Mesendoderm (in vitro differentiated cells): ENCODE measurements at regions not wholly inside any gene's neighbourhood (a gene's known extent, or its start where the extent isn't known, plus 50 kb on each side); places are given as distances from the start of the nearest gene placed in this dataset.
"Not testable (repeated sequence)": the region's sequence is repeated elsewhere in the genome, so short reads cannot be mapped to it uniquely, and the experiment has no call there.

Experiments
- DNase-seq: peaks from one replicate; pipeline ENCODE4 v3.0.0; 2013
- H2AK5ac ChIP-seq: 2 replicates; pipeline ENCODE4 v1.6.1; 2013; ENCODE audit warnings: low read length, inconsistent platforms
- H2BK120ac ChIP-seq: 2 replicates; pipeline ENCODE4 v1.6.1; 2013; ENCODE audit warnings: low read depth, mild to moderate bottlenecking, low read length, moderate library complexity, mixed read lengths
- H2BK15ac ChIP-seq: replicated peaks from 2 replicates; pipeline ENCODE4 v1.6.1; 2013; ENCODE audit warnings: low read depth, mild to moderate bottlenecking, moderate library complexity
- H2BK5ac ChIP-seq: 2 replicates; pipeline ENCODE4 v1.6.1; 2013; ENCODE audit warnings: low read length, inconsistent platforms
- H3K18ac ChIP-seq: 2 replicates; pipeline ENCODE4 v1.6.1; 2013; ENCODE audit warnings: mild to moderate bottlenecking, low read length, mixed read lengths
- H3K23ac ChIP-seq: one replicate; pipeline ENCODE4 v1.6.1; 2013; ENCODE audit warnings: low read length
- H3K27ac ChIP-seq: 2 replicates; pipeline ENCODE4 v1.5.1; 2013; ENCODE audit warnings: low read depth, mild to moderate bottlenecking, inconsistent platforms, low read length, moderate library complexity
- H3K27me3 ChIP-seq: 2 replicates; pipeline ENCODE4 v1.6.1; 2013; ENCODE audit warnings: low read length, control low read depth, mild to moderate bottlenecking, inconsistent platforms; ENCODE audit not compliant: insufficient read depth, poor library complexity
- H3K36me3 ChIP-seq: 2 replicates; pipeline ENCODE4 v1.6.1; 2013; ENCODE audit warnings: low read length, inconsistent platforms; ENCODE audit not compliant: control insufficient read depth, insufficient read depth
- H3K4ac ChIP-seq: one replicate; pipeline ENCODE4 v1.6.1; 2013; ENCODE audit warnings: low read depth, mild to moderate bottlenecking, low read length, moderate library complexity
- H3K4me1 ChIP-seq: 2 replicates; pipeline ENCODE4 v1.6.1; 2013; ENCODE audit warnings: low read depth, low read length, inconsistent platforms; ENCODE audit not compliant: control insufficient read depth
- H3K4me2 ChIP-seq: 2 replicates; pipeline ENCODE4 v1.6.1; 2013; ENCODE audit warnings: low read length
- H3K4me3 ChIP-seq: 2 replicates; pipeline ENCODE4 v1.5.1; 2013; ENCODE audit warnings: mild to moderate bottlenecking, low read length
- H3K56ac ChIP-seq: one replicate; pipeline ENCODE4 v1.6.1; 2013; ENCODE audit warnings: low read length
- H3K79me1 ChIP-seq: 2 replicates; pipeline ENCODE4 v1.6.1; 2013; ENCODE audit warnings: low read length, inconsistent platforms
- H3K79me2 ChIP-seq: 2 replicates; pipeline ENCODE4 v1.6.1; 2013; ENCODE audit warnings: mild to moderate bottlenecking, low read length; ENCODE audit not compliant: control insufficient read depth, insufficient read depth
- H3K9ac ChIP-seq: 2 replicates; pipeline ENCODE4 v1.6.1; 2013; ENCODE audit warnings: low read length, inconsistent platforms
- H4K5ac ChIP-seq: one replicate; pipeline ENCODE4 v1.6.1; 2013; ENCODE audit warnings: low read length
- H4K8ac ChIP-seq: one replicate; pipeline ENCODE4 v1.6.1; 2013; ENCODE audit warnings: low read depth, mild to moderate bottlenecking, control low read depth, low read length, moderate library complexity
- WGBS: extraction: QIAGEN DNeasy Blood & Tissue Kit; methylation state at CpG from one replicate; pipeline ENCODE4 v1.1.7; 2013; ENCODE audit warnings: low lambda C conversion rate, missing lambda C conversion rate; ENCODE audit not compliant: insufficient coverage; ENCODE audit errors: extremely low coverage; 5-methylcytosine and 5-hydroxymethylcytosine counted together

GRCh38 chr10:21418981-21419576, 106.4 kb downstream of the SKIDA1 start:
- not testable (repeated sequence) for H3K56ac ChIP-seq, H3K79me1 ChIP-seq, H3K36me3 ChIP-seq, H4K8ac ChIP-seq, H3K79me2 ChIP-seq, H3K23ac ChIP-seq, H3K4me2 ChIP-seq, H3K27ac ChIP-seq, H2BK120ac ChIP-seq, H3K4ac ChIP-seq, H2BK15ac ChIP-seq, H3K4me3 ChIP-seq, H3K4me1 ChIP-seq, H2AK5ac ChIP-seq, H3K18ac ChIP-seq, H2BK5ac ChIP-seq, H3K9ac ChIP-seq, H3K27me3 ChIP-seq, H4K5ac ChIP-seq
- no CpG with 5 or more reads among the region's 5 CpGs for WGBS
- peak; percentile 71 for DNase-seq

GRCh38 chr10:21417172-21417712, 108.2 kb downstream of the SKIDA1 start:
- H3K36me3 ChIP-seq = no peaks in the 10 kb centered on the region
- H3K4ac ChIP-seq = no peak overlapping the region
- H3K56ac ChIP-seq = no peak overlapping the region
- no peak overlapping the region for H2BK15ac ChIP-seq
- no peaks in the 10 kb centered on the region for H3K27me3 ChIP-seq
- no peak overlapping the region for H3K27ac ChIP-seq
- no peak overlapping the region for H2BK120ac ChIP-seq
- no peaks in the 10 kb centered on the region for H3K79me2 ChIP-seq
- no peak overlapping the region for H3K4me3 ChIP-seq
- no peak overlapping the region for H3K18ac ChIP-seq
- no peaks in the 10 kb centered on the region for H3K79me1 ChIP-seq
- H3K4me1 ChIP-seq = no peaks in the 10 kb centered on the region
- H2AK5ac ChIP-seq = no peak overlapping the region
- WGBS = no CpG with 5 or more reads among the region's 6 CpGs
- no peak for DNase-seq
- no peak overlapping the region for H2BK5ac ChIP-seq
- no peak overlapping the region for H3K4me2 ChIP-seq
- no peak overlapping the region for H3K9ac ChIP-seq
- H4K8ac ChIP-seq = no peak overlapping the region
- H3K23ac ChIP-seq = no peak overlapping the region
- no peak overlapping the region for H4K5ac ChIP-seq

GRCh38 chr10:21413680-21414079, 111.8 kb downstream of the SKIDA1 start:
- Histone ChIP-seq H2BK120ac (no peak overlapping the region), H3K4me2 (no peak overlapping the region), H2AK5ac (no peak overlapping the region), H3K9ac (no peak overlapping the region), H2BK15ac (no peak overlapping the region), H3K4me3 (no peak overlapping the region), H3K4me1 (no peaks in the 10 kb centered on the region), H3K56ac (no peak overlapping the region), H2BK5ac (no peak overlapping the region), H3K27me3 (no peaks in the 10 kb centered on the region), H3K79me1 (no peaks in the 10 kb centered on the region), H3K23ac (no peak overlapping the region), H4K5ac (no peak overlapping the region), H3K18ac (no peak overlapping the region), H3K27ac (no peak overlapping the region), H3K79me2 (no peaks in the 10 kb centered on the region), H3K4ac (no peak overlapping the region), H3K36me3 (no peaks in the 10 kb centered on the region), H4K8ac (no peak overlapping the region)
- no CpG with 5 or more reads among the region's 2 CpGs for WGBS
- DNase-seq = no peak

GRCh38 chr10:21413268-21413667, 112.2 kb downstream of the SKIDA1 start:
- Histone ChIP-seq H3K18ac (no peak overlapping the region), H3K9ac (no peak overlapping the region), H2BK5ac (no peak overlapping the region), H3K4me2 (no peak overlapping the region), H3K4me3 (no peak overlapping the region), H3K56ac (no peak overlapping the region), H4K8ac (no peak overlapping the region), H3K27ac (no peak overlapping the region), H4K5ac (no peak overlapping the region), H2BK120ac (no peak overlapping the region), H2AK5ac (no peak overlapping the region), H3K27me3 (no peaks in the 10 kb centered on the region), H3K23ac (no peak overlapping the region), H3K4ac (no peak overlapping the region), H2BK15ac (no peak overlapping the region), H3K4me1 (no peaks in the 10 kb centered on the region), H3K79me2 (no peaks in the 10 kb centered on the region), H3K36me3 (no peaks in the 10 kb centered on the region), H3K79me1 (no peaks in the 10 kb centered on the region)
- no CpG with 5 or more reads among the region's 6 CpGs for WGBS
- no peak for DNase-seq

DNA sequence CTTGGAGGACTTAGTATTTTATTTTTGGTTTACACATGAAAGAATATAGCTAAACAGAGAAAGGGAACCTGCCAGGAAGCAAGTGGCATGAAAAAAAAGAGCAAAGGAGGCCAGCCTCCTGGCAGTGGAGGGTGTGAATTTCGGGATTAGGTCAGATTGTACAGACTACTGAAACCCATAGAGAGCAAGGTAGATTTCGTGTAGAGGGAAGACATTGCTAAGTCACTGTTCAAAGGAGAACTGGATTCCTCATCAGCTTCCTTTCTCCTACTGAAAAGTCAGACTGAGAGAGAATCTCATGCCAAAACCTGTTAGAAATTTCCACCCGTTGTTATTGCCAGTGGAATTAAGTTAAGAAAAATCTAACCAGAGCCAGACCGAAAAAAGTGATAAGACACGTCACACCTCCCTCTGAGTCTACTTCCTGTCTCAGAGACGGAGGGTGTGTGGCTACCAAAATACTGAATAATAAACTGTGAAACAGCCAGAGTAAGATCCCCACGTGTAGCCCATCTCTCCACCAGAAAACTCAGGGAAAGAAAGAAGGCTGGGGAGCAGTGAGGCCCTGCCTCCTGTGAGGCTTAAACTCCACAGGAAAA, 118.8 kb downstream of the SKIDA1 start:
- no peak overlapping the region for H3K4me2 ChIP-seq

More for the DNA sequence above, 118.8 kb downstream of the SKIDA1 start:
- H2BK15ac ChIP-seq = peak overlapping the region; percentile 37
- H3K18ac ChIP-seq = no peak overlapping the region
- H2BK120ac ChIP-seq = no peak overlapping the region
- H4K8ac ChIP-seq = no peak overlapping the region
- H3K79me2 ChIP-seq = no peaks in the 10 kb centered on the region
- no peak overlapping the region for H2BK5ac ChIP-seq
- H3K56ac ChIP-seq = no peak overlapping the region
- H2AK5ac ChIP-seq = no peak overlapping the region
- H3K79me1 ChIP-seq = no peaks in the 10 kb centered on the region
- peaks cover 2% of the 10 kb centered on the region for H3K4me1 ChIP-seq
- H3K36me3 ChIP-seq = no peaks in the 10 kb centered on the region
- H4K5ac ChIP-seq = no peak overlapping the region
- WGBS = no CpG with 5 or more reads among the region's 7 CpGs
- H3K27ac ChIP-seq = no peak overlapping the region
- no peak overlapping the region for H3K23ac ChIP-seq
- H3K4me3 ChIP-seq = no peak overlapping the region
- H3K9ac ChIP-seq = no peak overlapping the region
- H3K4ac ChIP-seq = no peak overlapping the region
- DNase-seq = no peak
- no peaks in the 10 kb centered on the region for H3K27me3 ChIP-seq
